ENCODE measurements at regions not wholly inside any gene's neighbourhood (a gene's known extent, or its start where the extent isn't known, plus 50 kb on each side); places are given as distances from the start of the nearest gene placed in this dataset.

- TF ChIP-seq, protein P1, sequence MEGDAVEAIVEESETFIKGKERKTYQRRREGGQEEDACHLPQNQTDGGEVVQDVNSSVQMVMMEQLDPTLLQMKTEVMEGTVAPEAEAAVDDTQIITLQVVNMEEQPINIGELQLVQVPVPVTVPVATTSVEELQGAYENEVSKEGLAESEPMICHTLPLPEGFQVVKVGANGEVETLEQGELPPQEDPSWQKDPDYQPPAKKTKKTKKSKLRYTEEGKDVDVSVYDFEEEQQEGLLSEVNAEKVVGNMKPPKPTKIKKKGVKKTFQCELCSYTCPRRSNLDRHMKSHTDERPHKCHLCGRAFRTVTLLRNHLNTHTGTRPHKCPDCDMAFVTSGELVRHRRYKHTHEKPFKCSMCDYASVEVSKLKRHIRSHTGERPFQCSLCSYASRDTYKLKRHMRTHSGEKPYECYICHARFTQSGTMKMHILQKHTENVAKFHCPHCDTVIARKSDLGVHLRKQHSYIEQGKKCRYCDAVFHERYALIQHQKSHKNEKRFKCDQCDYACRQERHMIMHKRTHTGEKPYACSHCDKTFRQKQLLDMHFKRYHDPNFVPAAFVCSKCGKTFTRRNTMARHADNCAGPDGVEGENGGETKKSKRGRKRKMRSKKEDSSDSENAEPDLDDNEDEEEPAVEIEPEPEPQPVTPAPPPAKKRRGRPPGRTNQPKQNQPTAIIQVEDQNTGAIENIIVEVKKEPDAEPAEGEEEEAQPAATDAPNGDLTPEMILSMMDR (conservative IDR thresholded peaks at IDR 0.05), result no peak
- H3K27ac ChIP-seq, result no peak overlapping the region
These were observed 188.8 kb upstream of the NABP1 start for GRCh38 chr2:191489177-191489576.

GRCh38 chr2:191496838-191497237 lies 181.1 kb upstream of the NABP1 start:
- TF ChIP-seq, protein P1 (conservative IDR thresholded peaks at IDR 0.05), result no peak
- H3K27ac ChIP-seq, result no peak overlapping the region

DNA sequence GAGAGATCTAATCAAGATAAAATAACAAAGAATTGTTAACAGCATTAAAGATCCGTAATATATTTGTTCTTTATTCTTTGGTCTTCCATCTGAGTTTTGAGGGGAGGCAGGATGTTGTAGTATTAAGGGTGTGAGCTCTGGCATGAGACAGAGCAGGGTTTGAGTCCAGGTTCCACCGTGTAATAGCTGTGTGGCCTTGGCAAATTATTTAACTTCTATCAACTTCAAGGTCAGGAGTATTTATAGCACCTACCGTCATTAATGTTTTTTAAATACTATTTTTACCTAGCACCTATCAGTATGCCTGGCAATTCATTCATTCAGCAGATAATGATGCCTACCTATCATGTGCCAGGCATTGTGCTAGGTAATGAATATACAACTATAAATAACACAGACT lies 180.1 kb upstream of the NABP1 start:
- no peak overlapping the region for H3K27ac ChIP-seq
- TF ChIP-seq, protein P1 (conservative IDR thresholded peaks at IDR 0.05), result no peak

DNA sequence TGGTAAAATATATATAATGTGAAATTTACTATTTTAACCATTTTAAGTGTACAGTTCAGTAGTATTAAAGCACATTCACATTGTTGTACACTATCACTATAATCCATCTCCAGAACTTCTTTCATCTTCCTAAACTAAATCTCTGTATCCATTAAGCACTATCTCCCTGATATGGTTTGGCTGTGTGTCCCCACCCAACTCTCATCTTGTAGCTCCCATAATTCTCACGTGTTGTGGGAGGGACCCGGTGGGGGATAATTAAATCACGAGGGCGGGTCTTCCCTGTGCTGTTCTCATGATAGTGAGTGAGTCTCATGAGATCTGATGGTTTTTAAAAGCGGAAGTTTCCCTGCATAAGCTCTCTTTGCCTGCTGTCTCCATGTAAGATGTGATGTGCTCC lies 178.9 kb upstream of the NABP1 start:
- TF ChIP-seq, protein P1 (conservative IDR thresholded peaks at IDR 0.05), result no peak
- no peak overlapping the region for H3K27ac ChIP-seq

DNA sequence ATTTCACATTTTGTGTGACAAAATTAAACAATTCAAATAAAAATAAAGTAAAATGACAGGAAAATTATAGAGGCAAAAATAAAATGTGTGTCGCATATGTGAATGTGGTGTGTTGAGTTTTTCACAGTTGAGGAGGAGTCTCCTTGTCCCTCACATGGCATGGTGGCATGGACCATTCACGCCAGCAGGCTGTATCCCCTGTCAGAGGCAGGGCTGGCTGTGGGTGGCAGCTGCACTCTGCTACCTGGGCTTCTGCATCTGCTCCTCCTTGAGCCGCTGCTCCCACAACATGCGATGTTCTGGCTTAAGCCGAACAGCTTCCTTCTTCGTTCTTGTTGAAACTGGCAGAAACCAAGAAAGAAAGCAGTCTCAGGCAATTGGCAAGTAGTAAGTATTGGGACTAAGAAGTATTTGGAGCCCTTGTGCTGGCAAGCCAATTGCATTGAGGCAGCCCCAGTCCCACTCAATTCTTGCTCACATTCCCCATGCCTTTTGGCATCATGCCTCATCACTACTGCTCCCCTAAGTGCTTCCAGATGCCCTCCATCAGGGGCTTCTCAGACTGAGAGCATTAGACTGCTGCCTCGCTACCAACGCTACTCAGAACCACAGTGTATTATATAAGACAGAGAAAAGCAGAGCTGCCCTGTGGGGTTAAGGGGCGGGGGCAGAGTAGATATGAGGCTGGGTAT lies 177.9 kb upstream of the NABP1 start:
- TF ChIP-seq, protein P1 (conservative IDR thresholded peaks at IDR 0.05), result no peak
- no peak overlapping the region for H3K27ac ChIP-seq

GRCh38 chr2:191500566-191500883 lies 177.4 kb upstream of the NABP1 start:
- H3K27ac ChIP-seq, result no peak overlapping the region
- TF ChIP-seq, protein P1 (conservative IDR thresholded peaks at IDR 0.05), result no peak

DNA sequence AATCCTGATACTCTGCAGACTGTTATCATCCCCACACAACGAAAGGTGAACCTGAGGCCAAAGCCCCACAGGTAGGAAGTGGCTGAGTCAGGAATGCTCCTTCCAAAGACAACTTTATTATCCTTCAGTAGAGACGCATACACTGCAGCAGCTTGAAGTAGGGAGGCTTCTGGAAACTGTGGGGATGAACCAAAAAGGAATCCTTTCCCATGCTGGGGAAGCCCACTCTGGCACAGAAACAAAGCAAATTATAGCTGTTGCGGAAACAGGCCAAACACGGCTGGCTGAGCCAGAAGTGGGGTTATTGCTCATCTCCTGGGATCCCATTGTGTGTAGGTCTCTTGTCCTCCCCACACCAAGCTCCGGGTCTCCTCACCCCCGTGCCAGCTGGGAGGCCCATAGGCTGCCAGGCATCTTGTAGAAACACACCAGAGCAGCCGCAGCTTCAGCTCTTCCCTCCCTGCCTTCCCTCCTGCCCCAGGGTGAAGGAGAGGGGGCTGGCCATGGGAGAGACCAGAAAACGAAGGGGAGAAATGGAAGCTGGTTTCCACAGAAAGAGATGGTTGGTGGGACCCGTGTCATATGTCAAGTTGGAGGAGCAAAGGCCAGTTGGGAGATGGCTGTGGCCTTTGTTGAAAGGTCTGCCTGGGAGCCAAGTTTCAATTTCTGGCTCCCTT lies 176.9 kb upstream of the NABP1 start:
- no peak overlapping the region for H3K27ac ChIP-seq
- TF ChIP-seq, protein P1 (conservative IDR thresholded peaks at IDR 0.05), result no peak

Measured in VCaP (cell line).